Activated T-helper 2 cell treated with anti-CD3 and anti-CD28 coated beads, Interferon-gamma antibody, Interleukin-2, Interleukin-4, amounts not matched to agents 10 μg/mL and 5 μg/mL and 100 μg/mL, durations not matched to agents 14 hours and 24 hours and 36 hours (primary cell): ENCODE measurements at regions not wholly inside any gene's neighbourhood (a gene's known extent, or its start where the extent isn't known, plus 50 kb on each side); places are given as distances from the start of the nearest gene placed in this dataset.

Source experiments
- DNase-seq: peaks from one replicate; pipeline ENCODE4 v3.0.0; 2021; ENCODE audit warnings: low spot score
- H3K27ac Mint-ChIP-seq: one replicate; pipeline ENCODE4 v1.8.0; 2021; ENCODE audit warnings: mixed read lengths
- H3K27me3 Mint-ChIP-seq: one replicate; pipeline ENCODE4 v1.8.0; 2021; ENCODE audit warnings: low read depth, mixed read lengths
- H3K36me3 Mint-ChIP-seq: one replicate; pipeline ENCODE4 v1.8.0; 2021; ENCODE audit warnings: low read depth, mixed read lengths
- H3K4me1 Mint-ChIP-seq: one replicate; pipeline ENCODE4 v1.8.0; 2021; ENCODE audit warnings: low read depth, mixed read lengths
- H3K4me3 Mint-ChIP-seq: one replicate; pipeline ENCODE4 v1.8.0; 2021; ENCODE audit warnings: low read depth, mild to moderate bottlenecking, moderate library complexity, mixed read lengths
- H3K9me3 Mint-ChIP-seq: one replicate; pipeline ENCODE4 v1.8.0; 2021; ENCODE audit warnings: mixed read lengths
- intact Hi-C: fragments of 100-400 bp; cut with micrococcal nuclease; formaldehyde crosslinking; loops from one replicate; pipeline ENCODE4 v1.15.1; 2023

DNA sequence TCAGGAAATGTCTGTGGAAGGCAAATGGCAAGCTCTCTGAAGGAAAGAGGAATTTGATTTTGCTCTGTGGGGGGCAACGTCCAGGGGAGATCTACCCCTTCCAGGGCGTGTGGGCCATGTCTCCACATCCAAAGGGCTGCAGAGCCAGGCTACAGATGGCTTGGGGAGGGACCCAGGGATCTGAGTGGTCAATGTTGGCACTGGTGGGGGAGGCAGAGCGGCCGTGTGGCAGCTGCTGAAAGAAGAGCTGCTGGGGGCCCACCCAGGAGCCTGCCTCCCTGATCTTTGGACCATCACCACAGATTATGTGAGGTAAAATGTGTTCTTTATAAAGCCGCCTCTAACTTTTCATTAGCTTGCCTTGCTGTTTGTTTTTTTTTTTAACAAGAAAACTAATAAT lies 144.1 kb downstream of the HERPUD2 start:
- intact Hi-C loops, result no loop called here
- Mint-ChIP-seq H3K27me3 (peaks cover 15% of the 10 kb centered on the region), H3K4me1 (no peaks in the 10 kb centered on the region), H3K4me3 (no peak overlapping the region), H3K27ac (no peak overlapping the region), H3K9me3 (no peaks in the 10 kb centered on the region), H3K36me3 (no peaks in the 10 kb centered on the region)
- DNase-seq, result no peak

DNA sequence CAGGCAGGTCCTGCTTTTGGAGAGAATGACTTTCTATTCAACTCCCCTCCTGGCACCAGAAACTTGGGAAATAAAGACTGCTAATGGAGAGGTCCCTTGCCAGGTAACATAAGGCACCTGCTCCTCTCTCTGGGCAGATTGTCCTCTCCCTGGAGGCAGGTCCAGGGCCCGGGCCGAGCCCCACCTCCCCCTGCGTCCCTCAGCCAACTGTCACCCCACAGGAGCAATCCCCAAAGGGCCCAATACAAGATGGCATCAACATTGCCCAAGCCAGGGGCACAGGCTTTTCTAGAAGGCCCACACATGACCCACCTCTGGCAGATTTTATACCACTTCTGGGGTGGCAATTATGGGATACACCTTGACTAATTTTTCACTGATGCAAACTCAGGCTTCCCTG lies 145.2 kb downstream of the HERPUD2 start:
- Mint-ChIP-seq H3K4me1 (no peaks in the 10 kb centered on the region), H3K36me3 (no peaks in the 10 kb centered on the region), H3K27me3 (peaks cover 15% of the 10 kb centered on the region), H3K9me3 (no peaks in the 10 kb centered on the region), H3K4me3 (no peak overlapping the region), H3K27ac (no peak overlapping the region)
- DNase-seq, result no peak
- intact Hi-C loops, result no loop called here

DNA sequence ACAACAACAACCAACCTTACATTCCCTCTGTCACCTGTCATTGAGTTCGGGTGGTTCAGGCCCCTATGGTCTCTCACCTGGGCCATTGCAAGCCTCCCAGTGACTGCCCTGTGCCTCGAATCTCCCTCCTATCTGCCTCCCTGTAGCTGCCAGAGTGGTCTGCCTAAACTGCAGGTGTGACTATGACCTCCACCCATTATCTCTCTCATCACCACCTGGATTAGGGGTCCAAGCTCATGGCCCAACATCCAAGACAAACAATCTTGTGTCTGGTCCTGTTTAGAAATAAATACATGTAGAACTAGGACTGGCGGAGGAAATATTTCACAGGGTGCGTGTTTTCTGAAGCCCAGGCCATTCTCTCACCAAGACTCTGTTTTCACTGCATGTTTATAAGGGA lies 146.6 kb downstream of the HERPUD2 start:
- no peak for DNase-seq
- no peaks in the 10 kb centered on the region for H3K4me1 Mint-ChIP-seq
- H3K36me3 Mint-ChIP-seq, result no peaks in the 10 kb centered on the region
- intact Hi-C loops, result no loop called here
- no peak overlapping the region for H3K27ac Mint-ChIP-seq
- no peaks in the 10 kb centered on the region for H3K9me3 Mint-ChIP-seq
- H3K27me3 Mint-ChIP-seq, result peaks cover 20% of the 10 kb centered on the region
- no peak overlapping the region for H3K4me3 Mint-ChIP-seq

- intact Hi-C loops, result no loop called here
- no peaks in the 10 kb centered on the region for H3K36me3 Mint-ChIP-seq
- DNase-seq, result no peak
- H3K9me3 Mint-ChIP-seq, result no peaks in the 10 kb centered on the region
- no peaks in the 10 kb centered on the region for H3K4me1 Mint-ChIP-seq
- H3K27me3 Mint-ChIP-seq, result peaks cover 17% of the 10 kb centered on the region
- H3K27ac Mint-ChIP-seq, result no peak overlapping the region
- H3K4me3 Mint-ChIP-seq, result no peak overlapping the region
Observed at GRCh38 chr7:35546691-35547429, 148.1 kb downstream of the HERPUD2 start.

DNA sequence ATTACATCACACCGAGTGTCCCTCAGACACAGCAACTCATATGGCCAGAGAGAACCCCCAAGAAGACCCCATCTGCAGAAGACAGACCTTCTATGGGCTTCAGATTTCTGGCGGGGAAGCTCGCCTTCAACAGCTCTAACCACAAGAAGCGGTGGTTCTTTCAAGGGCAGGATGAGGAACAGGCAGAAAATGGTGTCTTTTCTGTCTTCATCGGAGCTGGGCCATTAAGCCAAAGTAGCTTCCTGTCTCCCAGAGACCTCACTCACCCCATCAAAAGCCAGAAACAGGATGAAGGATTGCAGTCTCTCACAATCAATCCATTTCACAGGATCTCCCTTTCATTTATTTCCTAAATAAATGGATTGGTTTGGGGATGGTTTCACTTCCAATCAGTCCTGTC lies 149.1 kb downstream of the HERPUD2 start:
- H3K36me3 Mint-ChIP-seq, result no peaks in the 10 kb centered on the region
- no peaks in the 10 kb centered on the region for H3K9me3 Mint-ChIP-seq
- H3K4me1 Mint-ChIP-seq, result no peaks in the 10 kb centered on the region
- no peak overlapping the region for H3K4me3 Mint-ChIP-seq
- no peak for DNase-seq
- H3K27ac Mint-ChIP-seq, result no peak overlapping the region
- peaks cover 18% of the 10 kb centered on the region for H3K27me3 Mint-ChIP-seq
- intact Hi-C loops, result no loop called here

DNA sequence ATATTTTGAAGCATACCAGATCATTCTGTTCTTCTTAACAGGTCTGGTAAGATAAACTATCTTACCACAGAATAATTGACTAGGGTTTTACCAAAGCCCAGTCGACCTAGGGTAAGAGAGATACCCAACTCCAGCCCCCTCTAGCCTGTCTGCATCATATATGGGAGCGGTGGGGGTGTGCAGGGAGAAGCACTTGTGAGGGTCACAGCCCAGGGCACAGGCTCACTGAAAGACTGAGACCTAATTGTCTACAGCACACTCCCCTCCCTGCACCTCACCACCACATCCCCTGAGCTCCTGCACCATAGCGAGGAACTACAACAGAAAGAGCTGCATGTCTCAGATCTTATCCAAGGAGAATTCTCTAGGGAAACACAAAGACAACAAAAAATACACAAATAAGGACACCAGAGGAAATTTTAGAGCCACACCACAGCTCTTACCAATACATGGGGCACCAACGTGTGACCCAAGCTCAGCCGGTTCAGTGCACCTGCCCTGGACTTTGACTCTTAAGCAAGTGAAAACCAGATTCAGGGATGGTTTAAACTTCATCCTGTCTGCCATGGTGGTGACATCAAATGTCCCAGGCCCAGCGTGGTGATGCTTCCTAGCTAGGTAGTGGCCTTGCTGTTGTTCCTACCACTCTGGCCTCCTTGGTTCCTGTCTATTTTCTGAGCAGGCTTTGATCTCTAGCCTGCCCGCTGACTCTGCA lies 150.8 kb downstream of the HERPUD2 start:
- H3K27me3 Mint-ChIP-seq, result peaks cover 21% of the 10 kb centered on the region
- intact Hi-C loops, result no loop called here
- H3K4me1 Mint-ChIP-seq, result no peaks in the 10 kb centered on the region
- DNase-seq, result no peak
- no peak overlapping the region for H3K4me3 Mint-ChIP-seq
- no peaks in the 10 kb centered on the region for H3K9me3 Mint-ChIP-seq
- H3K36me3 Mint-ChIP-seq, result no peaks in the 10 kb centered on the region
- no peak overlapping the region for H3K27ac Mint-ChIP-seq

- Mint-ChIP-seq H3K9me3 (no peaks in the 10 kb centered on the region), H3K36me3 (no peaks in the 10 kb centered on the region), H3K4me3 (peak overlapping the region; percentile 60), H3K27ac (no peak overlapping the region), H3K4me1 (peaks cover 2% of the 10 kb centered on the region), H3K27me3 (peaks cover 18% of the 10 kb centered on the region)
- peak; percentile 63 for DNase-seq
- intact Hi-C loops, result loop anchor here (5.0 kb wide), 3 partner anchors 110 to 465 kb away; no protein-coding TSS in a partner anchor
Observed at GRCh38 chr7:35537067-35538023, 157.6 kb downstream of the HERPUD2 start.

DNA sequence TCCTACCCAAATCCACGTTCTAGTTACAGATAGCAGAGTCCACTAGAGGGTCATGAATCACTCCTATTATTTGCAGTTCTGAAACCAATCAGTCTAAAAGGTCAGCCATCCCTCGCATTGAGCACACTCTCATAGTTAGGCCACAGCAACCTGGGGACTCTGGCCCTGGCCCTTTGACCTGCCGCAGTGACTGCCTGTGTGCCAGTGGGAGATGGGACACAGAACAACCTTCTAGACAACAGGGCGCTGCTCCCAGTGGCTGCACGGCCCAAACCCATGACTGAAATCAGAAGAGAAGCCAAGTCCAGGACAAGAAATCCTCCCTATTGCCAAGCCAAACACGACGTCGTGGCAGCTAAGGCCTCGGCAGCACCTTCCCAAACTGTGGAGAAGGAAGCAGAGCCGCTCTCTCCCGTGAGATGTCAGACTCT lies 158.5 kb downstream of the HERPUD2 start:
- H3K27me3 Mint-ChIP-seq, result peaks cover 18% of the 10 kb centered on the region
- H3K4me3 Mint-ChIP-seq, result no peak overlapping the region
- no peaks in the 10 kb centered on the region for H3K9me3 Mint-ChIP-seq
- H3K36me3 Mint-ChIP-seq, result no peaks in the 10 kb centered on the region
- H3K4me1 Mint-ChIP-seq, result peaks cover 2% of the 10 kb centered on the region
- no peak for DNase-seq
- H3K27ac Mint-ChIP-seq, result no peak overlapping the region
- intact Hi-C loops, result loop anchor here (5.0 kb wide), 3 partner anchors 109 to 464 kb away; no protein-coding TSS in a partner anchor

DNA sequence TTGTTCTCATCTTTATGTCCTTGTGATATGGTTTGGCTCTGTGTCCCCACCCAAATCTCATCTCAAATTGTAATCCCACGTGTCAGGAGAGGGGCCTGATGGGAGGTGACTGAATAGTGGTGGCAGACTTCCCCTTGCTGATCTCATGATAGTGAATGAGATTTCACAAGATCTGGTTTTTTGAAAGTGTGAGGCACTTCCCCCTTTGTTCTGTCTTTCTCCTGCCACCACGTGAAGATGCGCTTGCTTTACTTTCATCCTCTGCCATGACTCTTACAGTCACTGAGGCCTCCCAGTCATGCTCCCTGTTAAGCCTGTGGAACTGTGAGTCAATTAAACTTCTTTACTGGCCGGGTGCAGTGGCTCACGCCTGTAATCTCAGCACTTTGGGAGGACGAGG lies 161.0 kb downstream of the HERPUD2 start:
- no peak for DNase-seq
- Mint-ChIP-seq H3K36me3 (no peaks in the 10 kb centered on the region), H3K4me1 (peaks cover 2% of the 10 kb centered on the region), H3K4me3 (no peak overlapping the region), H3K9me3 (no peaks in the 10 kb centered on the region), H3K27me3 (peaks cover 16% of the 10 kb centered on the region), H3K27ac (no peak overlapping the region)
- intact Hi-C loops, result no loop called here

DNA sequence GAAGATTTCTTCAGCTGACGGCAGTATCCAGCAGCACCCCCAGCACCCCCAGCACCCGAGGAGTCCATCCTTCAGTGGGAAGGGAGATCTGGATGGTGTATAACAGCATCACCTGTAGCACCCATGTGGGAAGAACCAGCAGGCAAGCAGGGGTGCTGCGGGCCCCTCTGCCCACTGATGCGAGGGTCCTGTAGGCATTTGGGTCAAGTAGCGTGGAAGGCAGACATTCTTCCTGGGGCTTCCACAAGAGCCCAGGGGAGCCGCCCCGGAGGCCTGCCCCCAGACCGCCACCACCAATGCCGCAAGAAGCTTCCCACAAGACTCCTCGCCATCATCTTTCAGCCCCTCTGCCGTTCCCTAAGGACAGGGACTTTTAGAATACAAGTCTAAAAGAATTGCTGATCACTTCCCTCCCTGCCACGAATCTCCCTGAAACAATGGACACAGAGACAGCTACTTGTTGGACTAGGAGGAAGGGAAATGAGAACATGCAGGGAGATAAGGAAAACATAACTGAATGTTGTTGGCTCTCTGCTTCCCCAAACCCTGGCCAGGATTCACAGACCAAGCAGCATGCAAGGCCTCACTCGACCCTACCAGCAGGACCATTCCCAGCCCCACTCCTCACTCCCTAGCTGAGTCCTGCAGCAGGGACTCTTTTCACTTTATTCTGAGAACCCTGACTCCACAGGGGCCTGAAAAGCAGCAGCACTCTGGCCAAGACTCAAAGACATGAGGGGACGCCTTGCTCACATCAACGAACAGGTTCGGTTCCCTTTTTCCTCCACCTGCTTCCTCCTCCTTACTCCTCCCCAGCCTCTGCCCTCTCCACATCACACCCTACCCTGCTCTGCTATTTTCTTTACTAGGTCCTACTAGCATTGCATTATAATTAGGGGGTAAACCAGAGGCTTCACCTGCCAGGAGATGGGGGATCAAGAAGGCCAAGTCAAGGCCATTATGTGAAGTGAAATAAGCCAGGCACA lies 164.5 kb downstream of the HERPUD2 start:
- intact Hi-C loops, result no loop called here
- no peaks in the 10 kb centered on the region for H3K9me3 Mint-ChIP-seq
- no peak overlapping the region for H3K4me3 Mint-ChIP-seq
- no peaks in the 10 kb centered on the region for H3K36me3 Mint-ChIP-seq
- DNase-seq, result no peak
- peaks cover 3% of the 10 kb centered on the region for H3K27me3 Mint-ChIP-seq
- no peak overlapping the region for H3K27ac Mint-ChIP-seq
- H3K4me1 Mint-ChIP-seq, result no peaks in the 10 kb centered on the region

DNA sequence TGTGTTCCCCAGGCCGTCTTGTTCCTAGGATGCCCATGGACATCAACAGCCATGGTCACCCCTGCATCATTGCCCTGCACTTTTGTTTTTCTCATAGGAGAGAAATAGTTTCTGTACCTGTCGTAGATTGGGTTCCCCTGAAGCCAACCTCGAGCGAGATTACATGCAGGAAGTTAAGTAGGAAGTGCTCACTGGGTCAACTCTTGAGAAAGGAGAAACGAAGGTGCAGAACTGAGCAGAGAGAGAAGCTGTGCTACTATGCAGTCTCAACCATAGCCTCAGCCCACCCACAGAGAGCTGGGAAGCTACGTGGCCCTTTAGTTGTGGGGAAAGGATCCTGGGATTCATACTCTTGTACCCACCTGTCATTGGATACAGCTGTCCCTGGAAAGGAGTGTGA lies 165.2 kb downstream of the HERPUD2 start:
- no peak overlapping the region for H3K27ac Mint-ChIP-seq
- no peaks in the 10 kb centered on the region for H3K4me1 Mint-ChIP-seq
- H3K36me3 Mint-ChIP-seq, result no peaks in the 10 kb centered on the region
- DNase-seq, result no peak
- intact Hi-C loops, result no loop called here
- peaks cover 3% of the 10 kb centered on the region for H3K27me3 Mint-ChIP-seq
- H3K9me3 Mint-ChIP-seq, result no peaks in the 10 kb centered on the region
- H3K4me3 Mint-ChIP-seq, result no peak overlapping the region
